Hypothalamus (tissue), 51 donors: ENCODE measurements at regions not wholly inside any gene's neighbourhood (a gene's known extent, or its start where the extent isn't known, plus 50 kb on each side); places are given as distances from the start of the nearest gene placed in this dataset.

Source experiments
- DNase-seq, 51 donors: peaks; one replicate each; lab custom pipeline; 2025; lab: John Stamatoyannopoulos, UW

GRCh38 chr1:91575909-91576519 lies 75.4 kb downstream of the CDC7 start:
- no peak for DNase-seq

- no peak for DNase-seq
Observed at GRCh38 chr1:91578320-91579109, 77.9 kb downstream of the CDC7 start.

GRCh38 chr1:91579658-91580228 lies 79.1 kb downstream of the CDC7 start:
- no peak for DNase-seq

GRCh38 chr1:91582431-91582921 lies 81.8 kb downstream of the CDC7 start:
- DNase-seq, result no peak

- no peak for DNase-seq
Observed at GRCh38 chr1:91583326-91583755, 82.7 kb downstream of the CDC7 start.

GRCh38 chr1:91584309-91584708 lies 83.7 kb downstream of the CDC7 start:
- no peak for DNase-seq

- no peak for DNase-seq
Observed at GRCh38 chr1:91584878-91585277, 84.2 kb downstream of the CDC7 start.

- no peak for DNase-seq
Observed at GRCh38 chr1:91585502-91585901, 84.9 kb downstream of the CDC7 start.

- DNase-seq, result no peak
Observed at GRCh38 chr1:91585982-91586381, 85.3 kb downstream of the CDC7 start.

- DNase-seq, result no peak
Observed at GRCh38 chr1:91589437-91589836, 88.8 kb downstream of the CDC7 start.

- no peak for DNase-seq
Observed at GRCh38 chr1:91591175-91591974, 90.7 kb downstream of the CDC7 start.

GRCh38 chr1:91592716-91593477 lies 92.2 kb downstream of the CDC7 start:
- no peak for DNase-seq

- DNase-seq, result no peak
Observed at GRCh38 chr1:91594383-91595055, 93.9 kb downstream of the CDC7 start.

- DNase-seq, result no peak
Observed at GRCh38 chr1:91596474-91596873, 95.8 kb downstream of the CDC7 start.

GRCh38 chr1:91597215-91597614 lies 96.6 kb downstream of the CDC7 start:
- no peak for DNase-seq

GRCh38 chr1:91600431-91601337 lies 100.0 kb downstream of the CDC7 start:
- DNase-seq, result no peak

GRCh38 chr1:91601554-91602376 lies 101.1 kb downstream of the CDC7 start:
- DNase-seq, result no peak

- no peak for DNase-seq
Observed at GRCh38 chr1:91603409-91603808, 102.8 kb downstream of the CDC7 start.
